Hepatocyte (in vitro differentiated cells): ENCODE measurements at regions not wholly inside any gene's neighbourhood (a gene's known extent, or its start where the extent isn't known, plus 50 kb on each side); places are given as distances from the start of the nearest gene placed in this dataset.

Source experiments
- DNase-seq: peaks from one replicate; pipeline ENCODE4 v3.0.0-alpha.2; 2016; ENCODE audit warnings: low spot score
- H2AFZ ChIP-seq: fragments of 200-600 bp; sonication (generic); 2 replicates; pipeline ENCODE4 v1.6.0; 2016; ENCODE audit warnings: antibody characterized with exemption, mild to moderate bottlenecking
- H3K27ac ChIP-seq: fragments of 200-600 bp; sonication (generic); 2 replicates; pipeline ENCODE4 v1.5.1; 2016; ENCODE audit warnings: mild to moderate bottlenecking
- H3K27me3 ChIP-seq: fragments of 200-600 bp; sonication (generic); 2 replicates; pipeline ENCODE4 v1.6.1; 2016
- H3K36me3 ChIP-seq: fragments of 200-600 bp; sonication (generic); replicated peaks from 2 replicates; pipeline ENCODE4 v1.5.1; 2016; ENCODE audit warnings: low read depth; ENCODE audit not compliant: insufficient read depth
- H3K4me1 ChIP-seq: fragments of 200-600 bp; sonication (generic); 2 replicates; pipeline ENCODE4 v1.5.1; 2016; ENCODE audit warnings: mild to moderate bottlenecking, moderate library complexity; ENCODE audit not compliant: insufficient read depth
- H3K4me2 ChIP-seq: fragments of 200-600 bp; sonication (generic); 2 replicates; pipeline ENCODE4 v1.6.0; 2016
- H3K4me3 ChIP-seq: fragments of 200-600 bp; sonication (generic); 2 replicates; pipeline ENCODE4 v1.5.1; 2016; ENCODE audit warnings: mild to moderate bottlenecking
- H3K79me2 ChIP-seq: fragments of 200-600 bp; sonication (generic); 2 replicates; pipeline ENCODE4 v1.6.0; 2017; ENCODE audit warnings: mild to moderate bottlenecking
- H3K9me2 ChIP-seq: fragments of 200-600 bp; sonication (generic); replicated peaks from 2 replicates; pipeline ENCODE4 v1.6.0; 2017; ENCODE audit warnings: mild to moderate bottlenecking; ENCODE audit not compliant: insufficient read depth
- H3K9me3 ChIP-seq: fragments of 200-600 bp; sonication (generic); 2 replicates; pipeline ENCODE4 v1.5.1; 2016; ENCODE audit warnings: low read depth, mild to moderate bottlenecking
- H4K20me1 ChIP-seq: fragments of 200-600 bp; sonication (generic); 2 replicates; pipeline ENCODE4 v1.6.0; 2016; ENCODE audit warnings: mild to moderate bottlenecking; ENCODE audit not compliant: insufficient read depth, poor library complexity, severe bottlenecking
- CTCF ChIP-seq: fragments of 200-600 bp; sonication (generic); IDR thresholded peaks from 2 replicates; pipeline ENCODE4 v1.5.1; 2016; ENCODE audit warnings: antibody characterized with exemption, mild to moderate bottlenecking; ENCODE audit not compliant: poor library complexity
- EZH2 ChIP-seq: fragments of 200-600 bp; sonication (generic); IDR thresholded peaks from 2 replicates; pipeline ENCODE4 v1.6.1; 2016; ENCODE audit warnings: antibody characterized with exemption, mild to moderate bottlenecking, borderline replicate concordance
- EZH2phosphoT487 ChIP-seq: fragments of 200-600 bp; sonication (generic); IDR thresholded peaks from one replicate; pipeline ENCODE4 v1.6.1; 2018; ENCODE audit warnings: antibody characterized with exemption, mild to moderate bottlenecking, low read depth, moderate library complexity; ENCODE audit not compliant: unreplicated experiment, severe bottlenecking
- WGBS: methylation state at CpG from one replicate; pipeline ENCODE4 v1.1.6; 2016; ENCODE audit warnings: low lambda C conversion rate; ENCODE audit errors: missing lambda C conversion rate; 5-methylcytosine and 5-hydroxymethylcytosine counted together

GRCh38 chr12:4012073-4012472 is 138.9 kb upstream of the PARP11 start:
- no peak overlapping the region for H2AFZ ChIP-seq
- H3K9me3 ChIP-seq, result no peaks in the 10 kb centered on the region
- no peaks in the 10 kb centered on the region for H3K36me3 ChIP-seq
- no peaks in the 10 kb centered on the region for H3K9me2 ChIP-seq
- H3K27me3 ChIP-seq, result no peaks in the 10 kb centered on the region
- no peak for DNase-seq
- H4K20me1 ChIP-seq, result no peaks in the 10 kb centered on the region
- peak overlapping the region; percentile 81 for H3K27ac ChIP-seq
- H3K79me2 ChIP-seq, result no peaks in the 10 kb centered on the region
- TF ChIP-seq CTCF (no peak), EZH2phosphoT487 (no peak), EZH2 (no peak)
- H3K4me3 ChIP-seq, result no peak overlapping the region
- peaks cover 52% of the 10 kb centered on the region for H3K4me1 ChIP-seq
- no peak overlapping the region for H3K4me2 ChIP-seq

GRCh38 chr12:4011597-4011996 is 138.4 kb upstream of the PARP11 start:
- Histone ChIP-seq H3K4me1 (peaks cover 50% of the 10 kb centered on the region), H3K36me3 (no peaks in the 10 kb centered on the region), H3K4me3 (no peak overlapping the region), H2AFZ (no peak overlapping the region), H3K27ac (peak overlapping the region; percentile 81), H4K20me1 (no peaks in the 10 kb centered on the region), H3K27me3 (no peaks in the 10 kb centered on the region), H3K4me2 (no peak overlapping the region), H3K9me2 (no peaks in the 10 kb centered on the region), H3K79me2 (no peaks in the 10 kb centered on the region), H3K9me3 (no peaks in the 10 kb centered on the region)
- DNase-seq, result peak; percentile 55
- 40% methylated on average over 5 of the region's 5 CpGs for WGBS
- TF ChIP-seq EZH2phosphoT487, result no peak
- no peak for TF ChIP-seq EZH2
- no peak for TF ChIP-seq CTCF

- Histone ChIP-seq H4K20me1 (no peaks in the 10 kb centered on the region), H3K27me3 (no peaks in the 10 kb centered on the region), H2AFZ (no peak overlapping the region), H3K9me2 (no peaks in the 10 kb centered on the region), H3K4me3 (no peak overlapping the region), H3K4me1 (peaks cover 38% of the 10 kb centered on the region), H3K4me2 (no peak overlapping the region), H3K79me2 (no peaks in the 10 kb centered on the region), H3K27ac (no peak overlapping the region), H3K36me3 (no peaks in the 10 kb centered on the region), H3K9me3 (no peaks in the 10 kb centered on the region)
- WGBS, result 81% methylated on average over 8 of the region's 8 CpGs
- no peak for TF ChIP-seq CTCF
- TF ChIP-seq EZH2phosphoT487, result no peak
- TF ChIP-seq EZH2, result no peak
- no peak for DNase-seq
Measured at GRCh38 chr12:4009979-4010704, 136.9 kb upstream of the PARP11 start.
